ENCODE measurements at regions not wholly inside any gene's neighbourhood (a gene's known extent, or its start where the extent isn't known, plus 50 kb on each side); places are given as distances from the start of the nearest gene placed in this dataset.

DNA sequence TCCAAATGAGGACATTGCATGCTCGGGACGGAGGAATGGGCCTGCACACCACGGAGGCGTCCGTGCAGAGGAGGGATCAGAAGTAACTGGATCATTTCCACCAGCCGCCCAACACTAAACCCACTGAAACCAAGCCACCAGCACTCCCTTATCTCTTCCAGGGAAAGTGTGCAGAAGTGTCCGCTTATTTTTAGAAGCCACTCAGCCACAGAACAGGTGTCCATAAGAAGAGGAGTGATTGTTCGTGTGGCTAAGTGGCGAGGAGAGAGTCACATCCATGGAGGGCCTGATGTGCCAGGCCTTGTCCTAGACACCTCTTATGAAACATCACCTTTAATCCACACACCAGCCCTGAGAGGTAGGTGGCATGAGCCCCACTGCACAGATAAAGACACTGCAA is 407.9 kb upstream of the NPVF start:
- Histone ChIP-seq H3K4me3 (ENCODE audit: low read depth, low read length) (no peak overlapping the region), H3K27me3 (ENCODE audit: control insufficient read depth, insufficient read depth, low read length) (no peaks in the 10 kb centered on the region), H3K36me3 (ENCODE audit: control insufficient read depth, insufficient read depth, low read length) (no peaks in the 10 kb centered on the region)
- no peak for DNase-seq (ENCODE audit: low read depth)
- TF ChIP-seq, protein P1, sequence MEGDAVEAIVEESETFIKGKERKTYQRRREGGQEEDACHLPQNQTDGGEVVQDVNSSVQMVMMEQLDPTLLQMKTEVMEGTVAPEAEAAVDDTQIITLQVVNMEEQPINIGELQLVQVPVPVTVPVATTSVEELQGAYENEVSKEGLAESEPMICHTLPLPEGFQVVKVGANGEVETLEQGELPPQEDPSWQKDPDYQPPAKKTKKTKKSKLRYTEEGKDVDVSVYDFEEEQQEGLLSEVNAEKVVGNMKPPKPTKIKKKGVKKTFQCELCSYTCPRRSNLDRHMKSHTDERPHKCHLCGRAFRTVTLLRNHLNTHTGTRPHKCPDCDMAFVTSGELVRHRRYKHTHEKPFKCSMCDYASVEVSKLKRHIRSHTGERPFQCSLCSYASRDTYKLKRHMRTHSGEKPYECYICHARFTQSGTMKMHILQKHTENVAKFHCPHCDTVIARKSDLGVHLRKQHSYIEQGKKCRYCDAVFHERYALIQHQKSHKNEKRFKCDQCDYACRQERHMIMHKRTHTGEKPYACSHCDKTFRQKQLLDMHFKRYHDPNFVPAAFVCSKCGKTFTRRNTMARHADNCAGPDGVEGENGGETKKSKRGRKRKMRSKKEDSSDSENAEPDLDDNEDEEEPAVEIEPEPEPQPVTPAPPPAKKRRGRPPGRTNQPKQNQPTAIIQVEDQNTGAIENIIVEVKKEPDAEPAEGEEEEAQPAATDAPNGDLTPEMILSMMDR (IDR thresholded peaks at IDR 0.05; ENCODE audit: insufficient read depth, low read length, poor library complexity, severe bottlenecking) = no peak

DNA sequence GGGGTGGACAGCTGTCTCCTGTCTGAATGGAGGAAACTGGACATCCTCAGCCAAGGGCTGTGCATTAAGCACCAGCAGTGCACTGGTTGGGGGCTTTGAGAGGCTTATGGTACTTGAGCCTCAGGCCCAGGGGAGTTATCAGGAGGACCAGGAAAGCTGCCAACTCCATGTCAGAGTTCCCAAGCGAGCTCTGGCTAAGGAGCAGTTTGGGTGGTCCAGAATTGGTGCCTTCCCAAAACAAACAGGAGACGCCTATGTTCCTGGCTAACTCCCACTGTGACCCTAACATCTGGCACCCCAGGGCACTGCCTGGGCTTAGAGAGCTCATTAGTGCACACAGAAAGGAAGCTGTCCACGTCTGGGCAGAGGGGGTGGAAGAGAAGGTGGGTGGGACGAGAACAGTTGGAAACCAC is 408.6 kb upstream of the NPVF start:
- no peak for DNase-seq (ENCODE audit: low read depth)
- Histone ChIP-seq H3K36me3 (ENCODE audit: control insufficient read depth, insufficient read depth, low read length) (no peaks in the 10 kb centered on the region), H3K4me3 (ENCODE audit: low read depth, low read length) (no peak overlapping the region), H3K27me3 (ENCODE audit: control insufficient read depth, insufficient read depth, low read length) (no peaks in the 10 kb centered on the region)
- TF ChIP-seq, protein P1 (IDR thresholded peaks at IDR 0.05; ENCODE audit: insufficient read depth, low read length, poor library complexity, severe bottlenecking) = no peak

DNA sequence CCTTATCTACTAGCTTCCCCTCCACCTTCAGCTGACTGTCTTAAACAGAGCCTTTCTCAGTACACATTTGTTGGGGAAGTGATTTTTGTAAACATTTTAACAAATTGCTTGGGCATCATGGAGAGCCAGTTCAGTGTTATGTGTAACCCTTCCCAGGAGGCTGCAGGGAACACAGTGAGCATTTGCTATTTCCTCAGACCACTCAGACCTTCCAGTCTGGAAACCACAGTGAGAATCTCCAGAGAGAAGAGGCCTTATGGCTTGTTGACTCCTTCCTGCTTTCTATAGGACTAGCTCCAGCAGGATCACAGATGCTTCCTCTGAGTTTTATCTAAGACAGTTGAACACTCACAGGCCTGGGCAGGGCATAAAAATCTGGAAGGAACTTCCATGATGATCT is 409.8 kb upstream of the NPVF start:
- no peaks in the 10 kb centered on the region for H3K27me3 ChIP-seq (ENCODE audit: control insufficient read depth, insufficient read depth, low read length)
- H3K36me3 ChIP-seq (ENCODE audit: control insufficient read depth, insufficient read depth, low read length) = no peaks in the 10 kb centered on the region
- TF ChIP-seq, protein P1 (IDR thresholded peaks at IDR 0.05; ENCODE audit: insufficient read depth, low read length, poor library complexity, severe bottlenecking) = no peak
- DNase-seq (ENCODE audit: low read depth) = no peak
- H3K4me3 ChIP-seq (ENCODE audit: low read depth, low read length) = no peak overlapping the region

DNA sequence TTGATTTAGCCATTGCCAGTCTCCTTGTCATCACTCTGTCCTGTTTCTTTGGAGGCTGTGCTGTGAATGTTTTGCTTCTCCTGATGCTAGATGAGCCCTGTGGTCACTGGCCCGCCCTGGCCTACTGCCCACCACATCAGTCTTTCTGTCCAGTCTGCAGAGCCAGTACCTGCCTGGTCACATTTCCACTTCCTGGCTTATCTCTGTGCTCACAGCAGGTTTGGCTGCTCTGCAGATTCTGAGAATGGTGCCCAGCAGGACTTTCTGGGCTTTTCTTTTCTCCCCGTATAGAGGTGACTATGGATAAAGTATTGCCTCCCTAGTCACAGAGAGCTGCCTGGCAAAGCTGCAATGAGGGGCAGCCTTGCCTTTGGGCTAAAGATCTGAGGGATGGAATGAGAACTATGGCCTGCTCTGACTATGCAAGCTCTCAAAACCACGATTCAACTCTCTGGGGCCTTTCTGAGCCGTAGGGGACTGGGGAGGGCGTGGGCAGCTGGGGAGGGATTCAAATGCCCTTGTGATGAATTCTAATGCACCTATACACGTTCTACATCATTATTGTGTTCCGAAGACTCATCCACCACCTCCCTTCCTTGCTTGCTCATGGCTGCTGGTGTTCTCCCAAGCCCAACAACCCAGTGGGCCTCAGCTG is 410.4 kb upstream of the NPVF start:
- TF ChIP-seq, protein P1 (IDR thresholded peaks at IDR 0.05; ENCODE audit: insufficient read depth, low read length, poor library complexity, severe bottlenecking) = no peak
- Histone ChIP-seq H3K27me3 (ENCODE audit: control insufficient read depth, insufficient read depth, low read length) (no peaks in the 10 kb centered on the region), H3K4me3 (ENCODE audit: low read depth, low read length) (no peak overlapping the region), H3K36me3 (ENCODE audit: control insufficient read depth, insufficient read depth, low read length) (no peaks in the 10 kb centered on the region)
- DNase-seq (ENCODE audit: low read depth) = no peak

DNA sequence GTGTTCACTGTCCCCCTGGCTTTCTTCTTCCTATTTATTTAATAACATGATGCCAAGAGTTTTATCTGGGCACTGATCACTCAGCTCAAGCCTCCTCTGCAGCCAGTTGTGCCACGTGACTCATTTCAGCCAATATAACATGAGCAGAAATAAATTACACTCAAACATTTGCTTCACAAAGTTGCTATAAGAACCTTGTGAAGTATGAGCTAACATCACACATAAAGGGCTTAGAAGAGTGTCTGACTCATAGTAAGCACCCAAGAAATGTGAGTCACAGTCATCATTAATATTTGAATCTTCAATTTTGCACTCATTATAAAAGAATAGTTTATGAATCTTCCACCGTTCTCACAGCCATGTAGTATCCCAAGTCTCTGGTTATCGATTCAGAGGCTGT is 414.6 kb upstream of the NPVF start:
- TF ChIP-seq, protein P1 (IDR thresholded peaks at IDR 0.05; ENCODE audit: insufficient read depth, low read length, poor library complexity, severe bottlenecking) = no peak
- DNase-seq (ENCODE audit: low read depth) = no peak
- no peak overlapping the region for H3K4me3 ChIP-seq (ENCODE audit: low read depth, low read length)
- no peaks in the 10 kb centered on the region for H3K27me3 ChIP-seq (ENCODE audit: control insufficient read depth, insufficient read depth, low read length)
- H3K36me3 ChIP-seq (ENCODE audit: control insufficient read depth, insufficient read depth, low read length) = no peaks in the 10 kb centered on the region

DNA sequence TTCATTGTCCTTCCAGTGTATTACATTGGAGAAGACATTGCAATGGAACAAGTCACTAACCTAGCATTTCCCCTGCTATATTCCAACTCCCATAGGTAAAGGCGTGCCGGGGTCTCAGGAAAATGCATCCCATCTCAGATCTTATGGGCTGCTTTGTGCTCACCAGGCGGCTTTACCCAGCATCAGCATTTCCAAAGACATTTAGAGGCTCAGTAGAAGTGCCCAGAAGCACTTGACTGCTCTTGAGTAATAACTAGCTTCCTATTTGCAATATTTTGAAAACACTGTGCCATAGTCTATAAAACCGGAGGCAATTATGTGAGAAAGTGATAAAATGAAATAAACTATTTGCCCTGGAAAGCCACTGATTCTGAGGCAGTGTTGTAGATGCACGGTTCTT is 415.0 kb upstream of the NPVF start:
- Histone ChIP-seq H3K36me3 (ENCODE audit: control insufficient read depth, insufficient read depth, low read length) (no peaks in the 10 kb centered on the region), H3K27me3 (ENCODE audit: control insufficient read depth, insufficient read depth, low read length) (no peaks in the 10 kb centered on the region), H3K4me3 (ENCODE audit: low read depth, low read length) (no peak overlapping the region)
- TF ChIP-seq, protein P1 (IDR thresholded peaks at IDR 0.05; ENCODE audit: insufficient read depth, low read length, poor library complexity, severe bottlenecking) = no peak
- DNase-seq (ENCODE audit: low read depth) = no peak
